T-helper 17 cell (primary cell): ENCODE measurements at regions not wholly inside any gene's neighbourhood (a gene's known extent, or its start where the extent isn't known, plus 50 kb on each side); places are given as distances from the start of the nearest gene placed in this dataset.

Source experiments
- ATAC-seq: fragments of 150-1000 bp; cut with Tn5 transposase; 2 replicates; pipeline ENCODE4 v1.10.0; 2021; ENCODE audit warnings: mild to moderate bottlenecking, moderate library complexity
- DNase-seq, 3 donors: peaks; one replicate each; pipeline versions ENCODE4 v3.0.0 to v3.0.0-alpha.2; 2020 to 2021
- H3K9me3 ChIP-seq: one replicate; pipeline ENCODE4 v1.7.0; 2013; ENCODE audit warnings: low read length, mild to moderate bottlenecking; ENCODE audit not compliant: control insufficient read depth, poor library complexity, severe bottlenecking
- H3K27ac Mint-ChIP-seq: one replicate; pipeline ENCODE4 v1.8.0; 2022; ENCODE audit warnings: mild to moderate bottlenecking, moderate library complexity, mixed read lengths
- H3K27me3 Mint-ChIP-seq: one replicate; pipeline ENCODE4 v1.8.0; 2022; ENCODE audit warnings: mixed read lengths
- H3K36me3 Mint-ChIP-seq: one replicate; pipeline ENCODE4 v1.8.0; 2022; ENCODE audit warnings: low read depth, mixed read lengths
- H3K4me1 Mint-ChIP-seq: one replicate; pipeline ENCODE4 v1.8.0; 2022; ENCODE audit warnings: mild to moderate bottlenecking, mixed read lengths
- H3K4me3 Mint-ChIP-seq: one replicate; pipeline ENCODE4 v1.8.0; 2022; ENCODE audit warnings: mild to moderate bottlenecking, moderate library complexity, mixed read lengths

GRCh38 chr10:92763634-92764155 is 73.9 kb downstream of the HHEX start:
- Mint-ChIP-seq H3K4me1 (no peaks in the 10 kb centered on the region), H3K27ac (no peak overlapping the region), H3K4me3 (no peak overlapping the region), H3K36me3 (no peaks in the 10 kb centered on the region), H3K27me3 (peaks cover 34% of the 10 kb centered on the region)
- ATAC-seq, result no peak
- H3K9me3 ChIP-seq, result no peaks in the 10 kb centered on the region
- DNase-seq, result no peak

GRCh38 chr10:92766451-92766850 is 76.7 kb downstream of the HHEX start:
- DNase-seq (no peak), ATAC-seq (no peak)
- peaks cover 31% of the 10 kb centered on the region for H3K27me3 Mint-ChIP-seq
- no peaks in the 10 kb centered on the region for H3K9me3 ChIP-seq
- H3K4me3 Mint-ChIP-seq, result no peak overlapping the region
- H3K36me3 Mint-ChIP-seq, result no peaks in the 10 kb centered on the region
- H3K27ac Mint-ChIP-seq, result no peak overlapping the region
- no peaks in the 10 kb centered on the region for H3K4me1 Mint-ChIP-seq

DNA sequence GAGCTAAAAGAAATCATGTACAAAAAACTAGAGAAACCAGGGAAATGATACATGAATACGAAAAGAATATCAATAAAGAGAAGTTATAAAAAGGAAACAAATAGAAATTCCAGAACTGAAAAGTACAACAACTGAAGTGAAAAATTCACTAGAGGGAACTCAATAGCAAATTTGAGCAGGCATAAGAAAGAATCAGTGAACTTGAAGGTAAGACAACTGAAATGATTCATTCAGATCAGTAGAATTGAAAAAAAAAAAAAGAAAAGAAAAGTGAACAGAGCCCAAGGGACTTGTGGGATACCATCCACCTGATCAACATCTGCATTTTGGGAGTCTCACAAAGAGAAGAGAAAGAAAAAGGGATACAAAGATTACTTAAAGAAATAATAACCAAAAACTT is 78.3 kb downstream of the HHEX start:
- H3K9me3 ChIP-seq, result no peaks in the 10 kb centered on the region
- ATAC-seq (no peak), DNase-seq (no peak)
- Mint-ChIP-seq H3K4me1 (no peaks in the 10 kb centered on the region), H3K27ac (no peak overlapping the region), H3K36me3 (no peaks in the 10 kb centered on the region), H3K4me3 (no peak overlapping the region), H3K27me3 (peaks cover 25% of the 10 kb centered on the region)

DNA sequence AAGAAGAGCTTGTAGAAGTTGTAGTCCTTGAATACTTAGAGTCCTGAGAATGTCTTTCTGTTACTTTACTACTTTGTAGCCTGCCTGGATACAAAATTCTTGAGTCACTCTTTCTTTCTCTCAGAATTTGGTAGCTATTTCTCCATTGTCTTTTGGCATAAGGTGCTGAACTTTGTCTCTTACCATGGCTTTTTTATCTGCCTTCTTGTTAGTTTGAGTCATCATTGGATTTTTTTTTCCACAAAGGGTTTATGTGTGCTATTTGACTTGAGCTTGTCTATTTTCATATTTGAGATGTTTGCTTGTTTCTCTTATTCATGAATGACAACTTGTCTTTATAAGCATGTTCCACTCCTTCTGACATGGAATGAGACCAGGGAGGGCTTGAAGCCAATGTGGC is 74.5 kb upstream of the EXOC6 start:
- peaks cover 20% of the 10 kb centered on the region for H3K27me3 Mint-ChIP-seq
- H3K4me3 Mint-ChIP-seq, result no peak overlapping the region
- no peak for DNase-seq
- H3K9me3 ChIP-seq, result peaks cover 3% of the 10 kb centered on the region
- peaks cover 6% of the 10 kb centered on the region for H3K4me1 Mint-ChIP-seq
- no peak overlapping the region for H3K27ac Mint-ChIP-seq
- ATAC-seq, result no peak
- peaks cover 2% of the 10 kb centered on the region for H3K36me3 Mint-ChIP-seq

DNA sequence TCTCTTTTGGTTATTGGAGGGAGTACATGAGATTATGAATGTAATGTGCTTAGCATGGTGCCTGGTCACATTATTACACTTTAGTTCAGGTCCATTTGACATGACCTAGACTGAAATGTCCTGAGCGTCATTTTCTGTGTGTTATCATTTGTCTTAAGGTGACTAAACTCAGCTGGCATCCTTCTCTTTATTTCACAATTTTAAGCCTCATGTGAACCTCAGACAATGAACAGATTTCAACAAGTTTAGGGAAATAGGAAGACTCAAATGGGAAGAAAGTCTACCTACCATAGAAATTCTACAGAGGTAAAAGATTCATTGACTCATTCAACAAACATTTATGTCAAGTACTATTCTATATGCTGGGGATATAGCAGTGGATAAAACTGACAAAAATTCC is 70.2 kb upstream of the EXOC6 start:
- ATAC-seq, result no peak
- Mint-ChIP-seq H3K4me3 (no peak overlapping the region), H3K4me1 (peaks cover 6% of the 10 kb centered on the region), H3K27ac (no peak overlapping the region), H3K27me3 (peaks cover 43% of the 10 kb centered on the region), H3K36me3 (peaks cover 2% of the 10 kb centered on the region)
- H3K9me3 ChIP-seq, result peaks cover 3% of the 10 kb centered on the region
- no peak for DNase-seq

- ATAC-seq, result no peak
- H3K27ac Mint-ChIP-seq, result no peak overlapping the region
- DNase-seq, result no peak
- H3K27me3 Mint-ChIP-seq, result peaks cover 39% of the 10 kb centered on the region
- no peaks in the 10 kb centered on the region for H3K4me1 Mint-ChIP-seq
- H3K4me3 Mint-ChIP-seq, result no peak overlapping the region
- peaks cover 4% of the 10 kb centered on the region for H3K36me3 Mint-ChIP-seq
- H3K9me3 ChIP-seq, result no peaks in the 10 kb centered on the region
Observed at GRCh38 chr10:92785118-92785517, 63.2 kb upstream of the EXOC6 start.

DNA sequence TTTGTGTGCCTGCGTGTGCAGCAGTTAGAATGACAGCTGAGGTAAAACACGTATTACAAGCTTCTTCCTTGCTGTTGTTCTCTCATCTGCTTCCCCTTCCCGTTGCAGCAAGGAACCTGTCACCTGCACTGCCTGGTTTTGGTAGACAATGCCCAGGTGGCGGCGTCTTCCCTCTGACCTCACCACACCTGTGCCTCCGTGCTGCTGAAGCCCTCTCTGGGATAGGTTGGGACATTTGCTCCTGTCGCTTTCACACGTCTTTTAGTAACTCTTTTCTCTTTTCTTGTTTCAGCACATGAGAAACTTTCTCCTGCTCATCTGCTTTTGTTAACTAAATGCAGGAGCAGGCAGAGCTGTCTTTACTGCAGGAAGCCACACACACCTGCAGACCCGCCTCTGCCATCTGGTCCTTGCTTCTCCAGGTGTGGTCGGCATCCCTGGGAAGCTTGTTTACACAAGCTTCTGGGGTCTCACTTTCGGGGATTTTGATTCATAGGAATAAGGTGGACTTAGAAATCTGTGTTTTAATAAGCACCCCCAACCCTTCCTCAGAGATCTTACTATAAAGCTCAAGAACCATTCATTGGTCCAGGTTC is 60.7 kb upstream of the EXOC6 start:
- Mint-ChIP-seq H3K4me1 (peaks cover 3% of the 10 kb centered on the region), H3K27me3 (peaks cover 41% of the 10 kb centered on the region), H3K36me3 (peaks cover 4% of the 10 kb centered on the region), H3K27ac (no peak overlapping the region), H3K4me3 (no peak overlapping the region)
- no peak for ATAC-seq
- no peak for DNase-seq
- H3K9me3 ChIP-seq, result no peaks in the 10 kb centered on the region

DNA sequence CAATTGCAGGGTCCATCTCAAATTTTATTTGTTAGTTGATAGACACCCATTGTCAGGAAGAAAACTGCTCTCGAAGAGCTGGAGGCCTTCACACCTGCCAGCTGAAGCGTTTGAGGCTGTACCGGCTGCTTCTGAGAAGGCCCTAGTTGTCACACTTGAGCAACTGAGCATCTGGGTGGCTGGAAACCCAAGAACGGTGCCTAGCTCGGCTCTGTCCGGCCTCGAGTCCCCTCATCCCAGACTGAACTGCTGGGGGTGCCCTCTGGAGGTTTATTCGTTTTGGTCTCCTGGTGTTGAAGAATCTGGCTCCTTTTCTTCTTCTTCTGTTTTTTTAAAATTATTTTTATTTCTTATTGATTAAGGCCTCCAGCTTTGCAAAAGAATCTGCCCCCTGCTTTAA is 59.3 kb upstream of the EXOC6 start:
- ATAC-seq, result no peak

GRCh38 chr10:92789786-92790185 is 58.5 kb upstream of the EXOC6 start:
- H3K36me3 Mint-ChIP-seq, result peaks cover 6% of the 10 kb centered on the region
- H3K27me3 Mint-ChIP-seq, result peaks cover 53% of the 10 kb centered on the region
- H3K4me3 Mint-ChIP-seq, result no peak overlapping the region
- peaks cover 3% of the 10 kb centered on the region for H3K4me1 Mint-ChIP-seq
- H3K27ac Mint-ChIP-seq, result no peak overlapping the region
- H3K9me3 ChIP-seq, result no peaks in the 10 kb centered on the region
- DNase-seq (no peak), ATAC-seq (no peak)

More for the DNA sequence above, 59.3 kb upstream of the EXOC6 start:
- DNase-seq, result no peak
- Mint-ChIP-seq H3K27ac (no peak overlapping the region), H3K4me3 (no peak overlapping the region), H3K4me1 (peaks cover 3% of the 10 kb centered on the region), H3K36me3 (peaks cover 6% of the 10 kb centered on the region), H3K27me3 (peaks cover 48% of the 10 kb centered on the region)
- no peaks in the 10 kb centered on the region for H3K9me3 ChIP-seq

DNA sequence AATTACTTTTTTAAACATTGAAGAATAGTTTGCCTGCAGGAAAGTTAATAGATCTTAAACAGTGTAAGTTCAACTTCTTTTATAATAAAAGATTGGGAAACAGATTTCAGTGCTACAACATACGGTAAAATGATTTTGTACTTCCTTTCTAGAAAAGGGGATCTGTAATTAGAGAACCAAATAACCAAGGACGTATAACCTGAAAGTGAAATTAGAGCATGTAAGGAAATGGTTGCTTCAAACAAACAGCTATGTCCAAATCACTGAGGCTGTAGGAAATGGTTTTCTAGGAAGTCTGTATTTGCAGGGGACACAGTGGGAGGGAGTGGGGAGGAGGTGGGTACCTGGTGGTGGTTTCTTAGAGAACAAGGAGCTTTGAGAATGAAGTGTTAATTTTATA is 57.9 kb upstream of the EXOC6 start:
- Mint-ChIP-seq H3K4me3 (no peak overlapping the region), H3K27ac (no peak overlapping the region), H3K27me3 (peaks cover 53% of the 10 kb centered on the region), H3K4me1 (peaks cover 3% of the 10 kb centered on the region), H3K36me3 (peaks cover 6% of the 10 kb centered on the region)
- ATAC-seq (no peak), DNase-seq (no peak)
- H3K9me3 ChIP-seq, result no peaks in the 10 kb centered on the region

DNA sequence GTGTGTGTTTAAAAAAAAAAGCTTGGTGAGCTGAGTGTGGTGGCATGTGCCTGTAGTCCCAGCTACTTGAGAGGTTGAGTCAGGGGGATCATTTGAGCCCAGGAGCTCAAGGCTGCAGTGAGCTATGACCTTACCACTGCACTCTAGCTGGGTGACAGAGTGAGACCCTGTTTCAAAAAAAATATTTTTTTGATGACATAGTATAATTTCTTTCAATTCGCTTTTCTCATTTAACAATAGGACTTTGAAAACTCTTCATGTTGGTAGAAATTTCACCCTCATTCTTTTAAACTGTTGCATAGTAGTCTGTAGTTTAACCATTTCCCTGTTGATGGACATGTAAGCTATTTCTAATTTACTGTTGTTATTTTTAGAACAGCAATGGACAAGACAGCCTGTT is 55.7 kb upstream of the EXOC6 start:
- Mint-ChIP-seq H3K36me3 (peaks cover 5% of the 10 kb centered on the region), H3K4me1 (peaks cover 3% of the 10 kb centered on the region), H3K27ac (no peak overlapping the region), H3K27me3 (peaks cover 52% of the 10 kb centered on the region), H3K4me3 (no peak overlapping the region)
- no peak for DNase-seq
- no peak for ATAC-seq
- no peaks in the 10 kb centered on the region for H3K9me3 ChIP-seq
